ENCODE measurements at regions not wholly inside any gene's neighbourhood (a gene's known extent, or its start where the extent isn't known, plus 50 kb on each side); places are given as distances from the start of the nearest gene placed in this dataset.

- no peaks in the 10 kb centered on the region for H3K36me3 ChIP-seq
- H3K4me1 ChIP-seq (ENCODE audit: control insufficient read depth in 1 of 2, low read depth in 2 of 2): no peaks in the 10 kb centered on the region
- no peak overlapping the region for H3K27ac ChIP-seq
- no peaks in the 10 kb centered on the region for H3K9me3 ChIP-seq
- ATAC-seq (ENCODE audit: insufficient number of reproducible peaks, low FRiP score, low read depth) (no peak), DNase-seq (ENCODE audit: low spot score) (no peak)
- no peaks in the 10 kb centered on the region for H3K27me3 ChIP-seq (replicated peaks; ENCODE audit: insufficient read depth)
- no peak for TF ChIP-seq CTCF (IDR thresholded peaks at IDR 0.05)
- no peak overlapping the region for H3K4me3 ChIP-seq
Measured at GRCh38 chr11:127054153-127054552, 53.6 kb upstream of the KIRREL3 start.

GRCh38 chr11:127052404-127052803 lies 51.8 kb upstream of the KIRREL3 start:
- Histone ChIP-seq H3K27ac (no peak overlapping the region), H3K27me3 (replicated peaks; ENCODE audit: insufficient read depth) (no peaks in the 10 kb centered on the region), H3K4me3 (no peak overlapping the region), H3K4me1 (ENCODE audit: control insufficient read depth in 1 of 2, low read depth in 2 of 2) (no peaks in the 10 kb centered on the region), H3K9me3 (no peaks in the 10 kb centered on the region), H3K36me3 (no peaks in the 10 kb centered on the region)
- TF ChIP-seq CTCF (IDR thresholded peaks at IDR 0.05): no peak
- DNase-seq (ENCODE audit: low spot score) (no peak), ATAC-seq (ENCODE audit: insufficient number of reproducible peaks, low FRiP score, low read depth) (no peak)
